ENCODE measurements at regions not wholly inside any gene's neighbourhood (a gene's known extent, or its start where the extent isn't known, plus 50 kb on each side); places are given as distances from the start of the nearest gene placed in this dataset.
"Not testable (repeated sequence)": the region's sequence is repeated elsewhere in the genome, so short reads cannot be mapped to it uniquely, and the experiment has no call there.

DNA sequence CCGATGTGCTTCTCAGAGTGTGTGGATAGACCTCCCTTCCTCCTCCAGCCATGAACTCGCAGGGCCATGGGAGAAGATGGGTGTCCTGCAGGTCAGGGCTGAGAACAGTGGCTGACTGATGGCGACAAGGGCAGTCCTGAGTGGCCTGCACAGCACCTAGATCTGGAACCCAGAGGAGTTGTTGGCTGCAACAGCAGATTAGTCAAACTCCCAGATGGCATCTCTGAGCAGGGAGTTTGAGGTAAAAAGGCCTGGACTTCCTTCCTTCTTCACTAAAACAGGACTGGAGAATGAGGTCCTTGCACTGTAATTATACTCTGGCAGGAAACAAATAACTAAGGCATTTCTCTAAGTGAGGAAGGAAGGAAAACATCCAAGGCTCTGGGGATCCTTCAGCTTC is 160.8 kb downstream of the MYCN start:
- no peak overlapping the region for H3K4me3 ChIP-seq (ENCODE audit: low read depth in 1 of 2, low read length in 2 of 2)
- no peak overlapping the region for H3K9ac ChIP-seq (ENCODE audit: low read length)
- no peaks in the 10 kb centered on the region for H3K36me3 ChIP-seq (ENCODE audit: insufficient read depth, low read length)
- H3K9me3 ChIP-seq (ENCODE audit: low read length) = no peaks in the 10 kb centered on the region
- no peak overlapping the region for H3K27ac ChIP-seq (ENCODE audit: low read depth, low read length)
- no peaks in the 10 kb centered on the region for H3K27me3 ChIP-seq (ENCODE audit: control insufficient read depth in 1 of 2, insufficient read depth in 2 of 2, low read length in 2 of 2)
- no peaks in the 10 kb centered on the region for H3K4me1 ChIP-seq (ENCODE audit: insufficient read depth, low read length)

GRCh38 chr2:16100006-16100405 is 159.7 kb downstream of the MYCN start:
- Histone ChIP-seq H3K9ac (ENCODE audit: low read length) (no peak overlapping the region), H3K27me3 (ENCODE audit: control insufficient read depth in 1 of 2, insufficient read depth in 2 of 2, low read length in 2 of 2) (no peaks in the 10 kb centered on the region), H3K27ac (ENCODE audit: low read depth, low read length) (no peak overlapping the region), H3K9me3 (ENCODE audit: low read length) (no peaks in the 10 kb centered on the region), H3K36me3 (ENCODE audit: insufficient read depth, low read length) (no peaks in the 10 kb centered on the region), H3K4me1 (ENCODE audit: insufficient read depth, low read length) (no peaks in the 10 kb centered on the region), H3K4me3 (ENCODE audit: low read depth in 1 of 2, low read length in 2 of 2) (no peak overlapping the region)

DNA sequence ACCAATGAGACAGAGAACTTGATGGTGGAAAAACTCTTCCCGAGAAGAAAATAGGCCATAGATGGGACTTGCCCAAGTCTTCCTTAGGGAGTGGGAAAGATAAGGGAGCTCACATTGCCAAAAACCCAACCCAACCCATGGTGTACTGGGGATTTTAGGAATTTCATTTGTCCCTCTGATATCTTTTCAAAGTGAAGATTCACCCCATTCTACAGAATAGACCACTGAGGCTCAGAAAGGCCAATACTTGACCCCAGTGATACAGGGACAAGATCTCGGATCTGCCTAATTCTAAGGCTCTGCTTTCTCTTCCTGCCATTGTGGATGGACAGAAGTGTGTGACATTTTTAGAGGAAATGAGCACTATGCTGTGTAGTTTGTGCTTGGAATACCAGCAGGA is 159.0 kb downstream of the MYCN start:
- Histone ChIP-seq H3K4me3 (ENCODE audit: low read depth in 1 of 2, low read length in 2 of 2) (no peak overlapping the region), H3K27ac (ENCODE audit: low read depth, low read length) (no peak overlapping the region), H3K9me3 (ENCODE audit: low read length) (no peaks in the 10 kb centered on the region), H3K27me3 (ENCODE audit: control insufficient read depth in 1 of 2, insufficient read depth in 2 of 2, low read length in 2 of 2) (no peaks in the 10 kb centered on the region), H3K9ac (ENCODE audit: low read length) (no peak overlapping the region), H3K36me3 (ENCODE audit: insufficient read depth, low read length) (no peaks in the 10 kb centered on the region), H3K4me1 (ENCODE audit: insufficient read depth, low read length) (no peaks in the 10 kb centered on the region)

- no peaks in the 10 kb centered on the region for H3K4me1 ChIP-seq (ENCODE audit: insufficient read depth, low read length)
- no peak overlapping the region for H3K27ac ChIP-seq (ENCODE audit: low read depth, low read length)
- H3K4me3 ChIP-seq (ENCODE audit: low read depth in 1 of 2, low read length in 2 of 2) = no peak overlapping the region
- H3K9me3 ChIP-seq (ENCODE audit: low read length) = no peaks in the 10 kb centered on the region
- H3K36me3 ChIP-seq (ENCODE audit: insufficient read depth, low read length) = no peaks in the 10 kb centered on the region
- no peak overlapping the region for H3K9ac ChIP-seq (ENCODE audit: low read length)
- H3K27me3 ChIP-seq (ENCODE audit: control insufficient read depth in 1 of 2, insufficient read depth in 2 of 2, low read length in 2 of 2) = no peaks in the 10 kb centered on the region
Observed at GRCh38 chr2:16096962-16097361, 156.6 kb downstream of the MYCN start.

DNA sequence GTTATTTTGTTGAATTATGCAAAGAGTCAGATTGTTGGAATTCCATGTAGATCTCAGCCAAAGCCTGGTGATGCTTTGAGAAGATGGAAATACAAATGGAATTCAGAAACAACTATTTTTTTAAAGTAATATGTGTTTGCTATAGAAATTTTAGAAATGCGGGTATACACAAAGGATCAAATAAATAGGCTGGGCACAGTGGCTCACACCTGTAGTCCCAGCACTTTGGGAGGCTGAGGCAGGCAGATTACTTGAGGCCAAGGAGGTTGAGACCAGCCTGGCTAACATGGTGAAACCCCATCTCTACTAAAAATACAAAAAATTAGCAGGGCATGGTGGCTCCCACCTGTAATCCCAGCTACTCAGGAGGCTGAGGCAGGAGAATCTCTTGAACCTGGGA is 155.1 kb downstream of the MYCN start:
- not testable (repeated sequence) for H3K36me3 ChIP-seq (ENCODE audit: insufficient read depth, low read length); H3K27me3 ChIP-seq (ENCODE audit: control insufficient read depth in 1 of 2, insufficient read depth in 2 of 2, low read length in 2 of 2); H3K27ac ChIP-seq (ENCODE audit: low read depth, low read length); H3K4me1 ChIP-seq (ENCODE audit: insufficient read depth, low read length); H3K9ac ChIP-seq (ENCODE audit: low read length); H3K4me3 ChIP-seq (ENCODE audit: low read depth in 1 of 2, low read length in 2 of 2); H3K9me3 ChIP-seq (ENCODE audit: low read length)

DNA sequence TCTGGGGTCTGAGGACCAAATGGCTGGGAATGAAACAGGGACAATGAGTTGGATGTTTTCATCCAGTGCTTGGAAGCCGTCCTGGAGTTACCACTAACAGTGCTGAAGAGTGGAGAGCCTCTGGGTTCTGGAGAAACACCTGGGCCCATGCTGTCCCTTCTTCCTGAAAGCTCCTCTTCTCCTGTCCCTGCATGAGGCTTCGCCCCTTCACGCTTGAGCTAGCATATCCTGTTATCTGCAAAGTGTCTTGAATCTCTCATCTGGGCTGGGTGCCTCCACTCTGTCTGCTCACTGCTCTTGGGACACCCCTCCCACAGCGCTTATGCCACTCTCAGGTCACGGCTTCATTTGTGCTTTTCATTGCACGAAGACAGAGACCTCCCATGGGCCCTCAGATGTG is 154.5 kb downstream of the MYCN start:
- Histone ChIP-seq H3K36me3 (ENCODE audit: insufficient read depth, low read length) (no peaks in the 10 kb centered on the region), H3K4me3 (ENCODE audit: low read depth in 1 of 2, low read length in 2 of 2) (no peak overlapping the region), H3K27ac (ENCODE audit: low read depth, low read length) (no peak overlapping the region), H3K4me1 (ENCODE audit: insufficient read depth, low read length) (no peaks in the 10 kb centered on the region), H3K27me3 (ENCODE audit: control insufficient read depth in 1 of 2, insufficient read depth in 2 of 2, low read length in 2 of 2) (no peaks in the 10 kb centered on the region), H3K9ac (ENCODE audit: low read length) (no peak overlapping the region), H3K9me3 (ENCODE audit: low read length) (no peaks in the 10 kb centered on the region)

DNA sequence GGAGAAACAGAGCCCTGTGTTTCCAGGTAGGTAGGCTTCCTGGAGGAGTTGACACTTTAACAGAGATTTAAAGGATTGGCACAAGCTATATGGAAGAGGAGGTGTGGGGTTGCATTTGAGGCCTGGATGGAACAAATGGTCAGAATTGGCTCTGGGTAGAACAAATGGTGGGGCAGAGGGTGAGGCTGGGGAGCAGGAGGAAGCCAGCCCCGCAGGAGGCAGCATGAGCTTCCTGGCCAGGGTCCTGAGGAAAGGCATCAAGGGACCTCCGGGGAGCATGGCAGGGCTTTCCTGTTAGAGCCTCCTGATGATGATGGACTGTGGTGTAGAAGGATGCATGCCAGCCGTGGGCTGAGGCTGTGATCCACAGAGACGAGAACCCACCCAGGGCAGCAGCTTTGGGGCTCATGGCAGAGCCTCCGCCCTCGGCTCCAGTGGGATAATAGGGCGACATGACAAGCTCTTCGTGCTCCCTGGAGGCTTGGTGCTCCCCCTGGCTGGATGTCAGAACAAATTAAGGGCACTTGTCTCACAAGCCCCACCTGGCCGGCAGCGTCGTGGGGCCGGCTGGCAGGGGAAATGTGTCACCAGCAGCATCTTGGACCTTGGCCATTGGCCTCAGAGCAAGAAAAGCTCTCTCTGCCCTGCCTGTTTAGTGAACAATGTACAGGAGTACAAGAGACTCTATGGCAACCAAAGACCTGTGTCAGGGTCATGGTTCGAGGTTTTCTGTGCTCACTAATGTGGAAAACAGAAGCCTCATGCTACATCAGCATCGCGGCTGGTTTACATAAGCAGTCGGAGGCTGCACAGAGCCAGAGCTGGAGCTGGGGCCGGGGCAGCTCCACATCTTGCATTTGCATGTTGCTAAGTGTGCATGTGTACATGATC is 153.5 kb downstream of the MYCN start:
- Histone ChIP-seq H3K4me1 (ENCODE audit: insufficient read depth, low read length) (no peaks in the 10 kb centered on the region), H3K27me3 (ENCODE audit: control insufficient read depth in 1 of 2, insufficient read depth in 2 of 2, low read length in 2 of 2) (no peaks in the 10 kb centered on the region), H3K4me3 (ENCODE audit: low read depth in 1 of 2, low read length in 2 of 2) (no peak overlapping the region), H3K27ac (ENCODE audit: low read depth, low read length) (no peak overlapping the region), H3K9ac (ENCODE audit: low read length) (no peak overlapping the region), H3K36me3 (ENCODE audit: insufficient read depth, low read length) (no peaks in the 10 kb centered on the region), H3K9me3 (ENCODE audit: low read length) (no peaks in the 10 kb centered on the region)

- no peaks in the 10 kb centered on the region for H3K9me3 ChIP-seq (ENCODE audit: low read length)
- H3K27ac ChIP-seq (ENCODE audit: low read depth, low read length) = no peak overlapping the region
Observed at GRCh38 chr2:16092861-16093638, 152.7 kb downstream of the MYCN start.

GRCh38 chr2:16091576-16092282 is 151.4 kb downstream of the MYCN start:
- H3K36me3 ChIP-seq (ENCODE audit: insufficient read depth, low read length) = no peaks in the 10 kb centered on the region
- H3K9ac ChIP-seq (ENCODE audit: low read length) = no peak overlapping the region
- H3K27ac ChIP-seq (ENCODE audit: low read depth, low read length) = no peak overlapping the region
- H3K4me1 ChIP-seq (ENCODE audit: insufficient read depth, low read length) = no peaks in the 10 kb centered on the region
- no peaks in the 10 kb centered on the region for H3K9me3 ChIP-seq (ENCODE audit: low read length)
- H3K4me3 ChIP-seq (ENCODE audit: low read depth in 1 of 2, low read length in 2 of 2) = no peak overlapping the region
- no peaks in the 10 kb centered on the region for H3K27me3 ChIP-seq (ENCODE audit: control insufficient read depth in 1 of 2, insufficient read depth in 2 of 2, low read length in 2 of 2)

More at GRCh38 chr2:16092861-16093638, 152.7 kb downstream of the MYCN start:
- Histone ChIP-seq H3K4me1 (ENCODE audit: insufficient read depth, low read length) (no peaks in the 10 kb centered on the region), H3K36me3 (ENCODE audit: insufficient read depth, low read length) (no peaks in the 10 kb centered on the region), H3K27me3 (ENCODE audit: control insufficient read depth in 1 of 2, insufficient read depth in 2 of 2, low read length in 2 of 2) (no peaks in the 10 kb centered on the region), H3K4me3 (ENCODE audit: low read depth in 1 of 2, low read length in 2 of 2) (no peak overlapping the region), H3K9ac (ENCODE audit: low read length) (no peak overlapping the region)

GRCh38 chr2:16090650-16091575 is 150.6 kb downstream of the MYCN start:
- H3K36me3 ChIP-seq (ENCODE audit: insufficient read depth, low read length) = no peaks in the 10 kb centered on the region
- no peak overlapping the region for H3K4me3 ChIP-seq (ENCODE audit: low read depth in 1 of 2, low read length in 2 of 2)
- H3K9me3 ChIP-seq (ENCODE audit: low read length) = no peaks in the 10 kb centered on the region
- H3K27ac ChIP-seq (ENCODE audit: low read depth, low read length) = no peak overlapping the region
- no peaks in the 10 kb centered on the region for H3K27me3 ChIP-seq (ENCODE audit: control insufficient read depth in 1 of 2, insufficient read depth in 2 of 2, low read length in 2 of 2)
- H3K9ac ChIP-seq (ENCODE audit: low read length) = no peak overlapping the region
- no peaks in the 10 kb centered on the region for H3K4me1 ChIP-seq (ENCODE audit: insufficient read depth, low read length)
